ENCODE measurements at regions not wholly inside any gene's neighbourhood (a gene's known extent, or its start where the extent isn't known, plus 50 kb on each side); places are given as distances from the start of the nearest gene placed in this dataset.
"Not testable (repeated sequence)": the region's sequence is repeated elsewhere in the genome, so short reads cannot be mapped to it uniquely, and the experiment has no call there.

DNA sequence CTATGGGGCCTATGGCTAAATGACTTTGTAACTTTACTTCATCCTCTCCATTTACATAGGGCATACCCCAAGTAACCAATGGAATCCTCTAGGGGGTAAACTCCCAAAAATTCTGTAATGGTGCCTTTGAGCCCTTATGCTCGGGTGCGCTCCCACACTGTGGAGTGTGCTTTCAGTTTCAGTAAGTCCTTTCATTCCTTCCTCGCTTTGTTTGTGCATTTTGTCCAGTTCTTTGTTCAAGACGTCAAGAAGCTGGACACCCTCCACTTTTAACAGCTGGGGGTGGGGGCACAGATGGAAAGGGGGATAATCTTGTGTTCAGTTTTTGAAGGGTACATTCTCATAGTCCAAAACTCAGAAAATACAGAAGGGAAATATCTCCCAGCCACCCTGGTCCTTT lies 84.4 kb upstream of the C2CD4B start:
- Mint-ChIP-seq H3K27ac (no peak overlapping the region), H3K4me1 (no peaks in the 10 kb centered on the region), H3K36me3 (ENCODE audit: low read depth) (no peaks in the 10 kb centered on the region), H3K4me3 (no peak overlapping the region), H3K27me3 (peaks cover 3% of the 10 kb centered on the region), H3K9me3 (no peaks in the 10 kb centered on the region)
- ATAC-seq (ENCODE audit: low read depth) (no peak), DNase-seq (no peak)
- intact Hi-C loops (cut with micrococcal nuclease): no loop called here
- TF ChIP-seq, protein P1, sequence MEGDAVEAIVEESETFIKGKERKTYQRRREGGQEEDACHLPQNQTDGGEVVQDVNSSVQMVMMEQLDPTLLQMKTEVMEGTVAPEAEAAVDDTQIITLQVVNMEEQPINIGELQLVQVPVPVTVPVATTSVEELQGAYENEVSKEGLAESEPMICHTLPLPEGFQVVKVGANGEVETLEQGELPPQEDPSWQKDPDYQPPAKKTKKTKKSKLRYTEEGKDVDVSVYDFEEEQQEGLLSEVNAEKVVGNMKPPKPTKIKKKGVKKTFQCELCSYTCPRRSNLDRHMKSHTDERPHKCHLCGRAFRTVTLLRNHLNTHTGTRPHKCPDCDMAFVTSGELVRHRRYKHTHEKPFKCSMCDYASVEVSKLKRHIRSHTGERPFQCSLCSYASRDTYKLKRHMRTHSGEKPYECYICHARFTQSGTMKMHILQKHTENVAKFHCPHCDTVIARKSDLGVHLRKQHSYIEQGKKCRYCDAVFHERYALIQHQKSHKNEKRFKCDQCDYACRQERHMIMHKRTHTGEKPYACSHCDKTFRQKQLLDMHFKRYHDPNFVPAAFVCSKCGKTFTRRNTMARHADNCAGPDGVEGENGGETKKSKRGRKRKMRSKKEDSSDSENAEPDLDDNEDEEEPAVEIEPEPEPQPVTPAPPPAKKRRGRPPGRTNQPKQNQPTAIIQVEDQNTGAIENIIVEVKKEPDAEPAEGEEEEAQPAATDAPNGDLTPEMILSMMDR (IDR thresholded peaks at IDR 0.05): no peak
- ChIA-PET POLR2A (no interaction called here), CTCF (no interaction called here)

DNA sequence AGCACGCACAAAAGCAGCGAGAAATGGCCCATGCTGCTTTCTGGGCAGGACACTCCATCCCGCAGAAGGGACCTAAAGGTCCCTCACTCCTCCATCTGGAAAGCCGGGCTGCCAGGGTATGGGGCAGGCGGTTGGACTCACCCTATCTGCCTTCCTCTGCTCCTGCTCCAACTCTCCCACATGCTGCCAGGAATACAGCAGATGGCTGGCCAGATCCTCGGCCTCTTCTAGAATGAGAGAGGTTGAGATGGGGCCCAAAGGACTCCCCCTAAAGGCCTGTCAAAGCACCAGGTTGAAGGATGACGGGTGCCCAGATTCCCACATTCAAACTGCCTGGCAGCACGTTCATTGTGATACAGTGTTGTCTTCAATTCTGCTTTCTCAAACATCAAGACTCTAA lies 85.1 kb upstream of the C2CD4B start:
- intact Hi-C loops (cut with micrococcal nuclease): no loop called here
- ChIA-PET POLR2A (no interaction called here), CTCF (no interaction called here)
- DNase-seq (no peak), ATAC-seq (ENCODE audit: low read depth) (no peak)
- no peaks in the 10 kb centered on the region for H3K36me3 Mint-ChIP-seq (ENCODE audit: low read depth)
- H3K4me1 Mint-ChIP-seq: no peaks in the 10 kb centered on the region
- TF ChIP-seq, protein P1 (IDR thresholded peaks at IDR 0.05): no peak
- peaks cover 3% of the 10 kb centered on the region for H3K27me3 Mint-ChIP-seq
- no peak overlapping the region for H3K4me3 Mint-ChIP-seq
- H3K9me3 Mint-ChIP-seq: no peaks in the 10 kb centered on the region
- H3K27ac Mint-ChIP-seq: no peak overlapping the region

DNA sequence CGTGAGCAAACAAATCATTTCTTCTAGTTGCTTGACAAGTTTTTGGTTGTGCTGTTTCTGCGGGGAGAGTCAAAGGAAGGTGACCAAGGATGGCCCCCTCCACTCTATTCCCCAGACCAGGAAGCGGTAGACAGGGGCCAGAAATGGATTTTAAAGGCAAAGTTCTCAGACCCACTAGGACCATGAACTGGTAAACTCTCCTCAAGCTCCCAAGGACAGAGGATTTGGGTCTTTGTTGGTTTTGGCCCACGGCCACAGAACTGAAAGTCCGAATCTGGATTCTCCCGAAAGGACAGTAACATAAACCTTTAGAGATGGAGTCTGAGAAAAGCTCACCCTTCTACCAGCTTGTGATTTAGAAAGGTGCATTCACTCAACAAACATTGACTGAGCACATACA lies 85.9 kb upstream of the C2CD4B start:
- Mint-ChIP-seq H3K4me3 (no peak overlapping the region), H3K27me3 (peaks cover 6% of the 10 kb centered on the region), H3K27ac (no peak overlapping the region), H3K9me3 (no peaks in the 10 kb centered on the region), H3K36me3 (ENCODE audit: low read depth) (no peaks in the 10 kb centered on the region), H3K4me1 (no peaks in the 10 kb centered on the region)
- no peak for DNase-seq
- TF ChIP-seq, protein P1 (IDR thresholded peaks at IDR 0.05): no peak
- intact Hi-C loops (cut with micrococcal nuclease): no loop called here
- CTCF ChIA-PET: no interaction called here
- ATAC-seq (ENCODE audit: low read depth): no peak
- POLR2A ChIA-PET: no interaction called here

DNA sequence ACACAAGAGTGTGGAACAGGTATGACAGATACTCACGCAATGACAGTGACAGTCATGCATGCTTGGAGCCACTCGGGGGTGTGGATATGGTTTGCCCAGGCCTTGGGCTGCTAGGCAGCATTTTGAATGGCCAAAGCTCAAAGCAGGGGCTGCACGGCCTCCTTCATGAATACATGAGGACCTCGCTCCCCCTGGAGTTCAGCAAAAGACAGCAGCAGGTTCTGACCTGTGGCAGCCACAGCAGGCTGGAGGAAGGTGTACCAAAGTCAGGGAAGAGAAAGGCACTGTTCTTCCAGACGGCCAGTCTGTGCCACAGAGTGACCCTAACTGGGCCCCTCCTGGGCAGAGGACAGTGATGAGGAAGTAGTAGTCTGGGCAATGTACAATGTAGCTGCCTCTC lies 88.2 kb upstream of the C2CD4B start:
- ChIA-PET CTCF (no interaction called here), POLR2A (no interaction called here)
- Mint-ChIP-seq H3K4me3 (no peak overlapping the region), H3K36me3 (ENCODE audit: low read depth) (no peaks in the 10 kb centered on the region), H3K4me1 (no peaks in the 10 kb centered on the region), H3K9me3 (no peaks in the 10 kb centered on the region), H3K27ac (no peak overlapping the region), H3K27me3 (peaks cover 3% of the 10 kb centered on the region)
- no peak for DNase-seq
- intact Hi-C loops (cut with micrococcal nuclease): no loop called here
- TF ChIP-seq, protein P1 (IDR thresholded peaks at IDR 0.05): no peak
- ATAC-seq (ENCODE audit: low read depth): no peak

DNA sequence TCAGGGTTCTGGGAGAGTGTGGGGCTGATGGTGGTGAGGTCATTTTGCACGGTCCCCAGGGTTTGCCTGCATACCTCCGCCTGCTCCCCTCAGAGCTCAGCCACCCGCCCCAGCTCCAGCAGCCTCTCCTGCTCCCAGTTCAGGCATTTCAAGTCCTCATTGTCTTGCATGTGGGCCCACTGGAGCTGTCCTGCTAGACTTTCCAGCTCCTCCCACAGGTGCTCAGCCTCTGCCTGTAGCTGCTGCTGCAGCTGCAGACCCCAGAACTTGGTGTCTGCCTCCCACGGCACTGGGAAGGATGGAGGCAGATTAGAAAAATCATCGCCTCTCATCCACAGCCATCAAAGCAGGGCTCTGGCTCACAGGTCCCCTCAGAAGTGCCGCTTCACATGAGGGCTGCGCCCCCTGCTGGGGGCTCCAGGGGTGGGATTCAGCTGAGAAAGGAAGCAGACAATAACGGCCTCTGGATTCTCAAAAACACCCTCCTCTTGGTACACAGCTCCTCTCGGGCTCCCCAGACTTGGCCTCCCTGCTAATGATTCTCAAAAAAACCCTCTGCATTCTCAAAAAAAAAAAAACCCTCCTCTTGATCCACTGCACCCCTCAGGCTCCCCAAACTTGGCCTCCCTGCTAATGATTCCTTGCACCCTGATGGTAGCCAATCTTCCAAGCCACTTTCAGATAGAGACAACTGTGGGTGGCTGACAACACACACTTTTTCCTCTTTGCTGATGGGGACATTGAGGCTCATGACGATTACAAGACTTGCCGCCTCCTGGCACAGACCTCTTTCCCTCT lies 89.3 kb upstream of the C2CD4B start:
- CTCF ChIA-PET: no interaction called here
- no peaks in the 10 kb centered on the region for H3K4me1 Mint-ChIP-seq

DNA sequence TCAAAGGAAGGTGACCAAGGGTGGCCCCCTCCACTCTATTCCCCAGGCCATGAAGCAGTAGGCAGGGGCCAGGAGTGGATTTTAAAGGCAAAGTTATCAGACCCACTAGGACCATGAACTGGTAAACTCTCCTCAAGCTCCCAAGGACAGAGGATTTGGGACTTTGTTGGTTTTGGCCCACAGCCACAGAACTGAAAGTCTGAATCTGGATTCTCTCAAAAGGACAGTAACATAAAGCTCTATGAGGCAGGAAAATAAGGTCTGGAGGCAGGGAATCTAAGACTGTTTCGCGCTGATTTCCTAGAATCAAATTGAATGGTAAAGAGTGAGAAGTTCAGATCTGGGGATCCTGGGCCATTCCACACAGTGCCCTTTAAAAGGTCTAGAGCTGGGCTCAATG lies 91.3 kb upstream of the C2CD4B start:
- H3K27ac Mint-ChIP-seq; CTCF ChIA-PET; intact Hi-C loops (cut with micrococcal nuclease); H3K9me3 Mint-ChIP-seq; H3K36me3 Mint-ChIP-seq (ENCODE audit: low read depth); DNase-seq; H3K4me1 Mint-ChIP-seq; POLR2A ChIA-PET; H3K4me3 Mint-ChIP-seq; ATAC-seq (ENCODE audit: low read depth); H3K27me3 Mint-ChIP-seq: not testable (repeated sequence)

More for the DNA sequence above, 89.3 kb upstream of the C2CD4B start:
- intact Hi-C loops (cut with micrococcal nuclease): no loop called here
- no peak overlapping the region for H3K4me3 Mint-ChIP-seq
- H3K9me3 Mint-ChIP-seq: no peaks in the 10 kb centered on the region
- no peak for ATAC-seq (ENCODE audit: low read depth)
- H3K36me3 Mint-ChIP-seq (ENCODE audit: low read depth): no peaks in the 10 kb centered on the region
- POLR2A ChIA-PET: no interaction called here
- no peak for DNase-seq
- TF ChIP-seq, protein P1 (IDR thresholded peaks at IDR 0.05): no peak
- no peak overlapping the region for H3K27ac Mint-ChIP-seq
- peaks cover 3% of the 10 kb centered on the region for H3K27me3 Mint-ChIP-seq
